A673 (cell line): ENCODE measurements at regions not wholly inside any gene's neighbourhood (a gene's known extent, or its start where the extent isn't known, plus 50 kb on each side); places are given as distances from the start of the nearest gene placed in this dataset.
A peak's percentile ranks its signal among the peaks of the same experiment; 100 is the strongest.

Experiments used
- BruUV-seq: library from RNA; stranded (reverse); fragments of 400-500 nt; replicated peaks from 2 replicates; lab custom pipeline; 2021; lab: Mats Ljungman, UMichigan
- CTCF ChIA-PET: fragments of 300-600 bp; sonication (Branson Sonifier 250); formaldehyde crosslinking; loops from one replicate; lab custom pipeline; 2022; ENCODE audit warnings: antibody characterized with exemption; lab: Charles Lee
- POLR2A ChIA-PET: fragments of 300-600 bp; sonication (Branson Sonifier 250); formaldehyde crosslinking; loops from one replicate; lab custom pipeline; 2022; ENCODE audit warnings: antibody characterized with exemption; ENCODE audit not compliant: low non-redundant PET; lab: Charles Lee
- DNase-seq: peaks from one replicate; pipeline ENCODE4 v3.0.0-alpha.2; 2015; ENCODE audit warnings: low spot score
- H3K27ac ChIP-seq: fragments of 200-600 bp; sonication (generic); 2 replicates; pipeline ENCODE4 v1.5.1; 2016; ENCODE audit warnings: mixed run types, low read depth, mild to moderate bottlenecking, mixed read lengths, antibody characterized with exemption, low read length; ENCODE audit not compliant: poor library complexity, severe bottlenecking
- H3K27me3 ChIP-seq: fragments of 200-600 bp; sonication (generic); replicated peaks from 2 replicates; pipeline ENCODE4 v1.6.1; 2017; ENCODE audit warnings: mixed run types, low read depth, mild to moderate bottlenecking, mixed read lengths, antibody characterized with exemption, low read length; ENCODE audit not compliant: insufficient read depth, poor library complexity
- H3K36me3 ChIP-seq: fragments of 200-600 bp; sonication (generic); 2 replicates; pipeline ENCODE4 v1.6.1; 2016; ENCODE audit warnings: mixed run types, mild to moderate bottlenecking, mixed read lengths, antibody characterized with exemption, low read length; ENCODE audit not compliant: insufficient read depth, poor library complexity, severe bottlenecking
- H3K4me1 ChIP-seq: fragments of 200-600 bp; sonication (generic); 2 replicates; pipeline ENCODE4 v1.6.1; 2017; ENCODE audit warnings: mixed run types, mild to moderate bottlenecking, mixed read lengths, antibody characterized with exemption, low read length; ENCODE audit not compliant: insufficient read depth, poor library complexity, severe bottlenecking
- H3K4me3 ChIP-seq: fragments of 200-600 bp; sonication (generic); 2 replicates; pipeline ENCODE4 v1.5.1; 2016; ENCODE audit warnings: low read depth, mixed run types, mild to moderate bottlenecking, mixed read lengths, low read length; ENCODE audit not compliant: poor library complexity, severe bottlenecking
- H3K9me3 ChIP-seq: fragments of 200-600 bp; sonication (generic); 2 replicates; pipeline ENCODE4 v1.6.1; 2016; ENCODE audit warnings: mixed run types, low read depth, mild to moderate bottlenecking, mixed read lengths, antibody characterized with exemption, low read length; ENCODE audit not compliant: poor library complexity, severe bottlenecking
- EZH2 ChIP-seq: fragments of 200-600 bp; sonication (generic); IDR thresholded peaks from 2 replicates; pipeline ENCODE4 v1.6.1; 2017; ENCODE audit warnings: borderline replicate concordance, low read depth, mild to moderate bottlenecking, mixed read lengths, antibody characterized with exemption, low read length; ENCODE audit not compliant: poor library complexity, severe bottlenecking
- intact Hi-C: fragments of 100-400 bp; cut with micrococcal nuclease; formaldehyde crosslinking; loops from one replicate; pipeline ENCODE4 v1.10.0; 2022; ENCODE audit not compliant: unreplicated experiment
- TF ChIP-seq, protein P1 (sequence below): fragments of 300-800, 200-600 bp; sonication (generic); conservative IDR thresholded peaks from 2 replicates; pipeline ENCODE4 v1.5.1; 2017; ENCODE audit warnings: low read depth, mild to moderate bottlenecking, antibody characterized with exemption, low read length, moderate library complexity, mixed read lengths

DNA sequence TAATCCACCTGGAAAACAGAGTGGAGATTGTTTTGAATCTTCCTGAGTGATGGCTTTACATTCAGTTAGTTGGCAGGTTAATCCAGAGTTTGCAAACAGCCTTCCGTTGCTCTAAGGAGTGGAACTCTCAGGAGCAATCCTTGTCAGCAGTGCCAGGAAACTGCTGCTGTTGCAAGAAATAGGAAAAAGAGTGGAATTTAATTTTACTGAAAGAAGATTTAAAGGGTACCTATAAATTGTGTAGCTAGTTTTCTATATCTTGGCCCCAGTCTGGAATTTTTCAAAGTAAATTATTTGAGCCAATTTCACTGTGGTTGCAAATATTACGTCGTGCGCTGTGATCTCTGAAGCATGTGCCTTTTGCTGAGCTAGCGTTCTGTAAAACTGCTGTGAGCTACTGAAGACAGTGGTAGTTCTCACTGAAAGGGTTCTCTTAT, 55.5 kb upstream of the SLC5A12 start:
- intact Hi-C loops: no loop called here
- BruUV-seq: no TSS peak
- TF ChIP-seq, protein P1, sequence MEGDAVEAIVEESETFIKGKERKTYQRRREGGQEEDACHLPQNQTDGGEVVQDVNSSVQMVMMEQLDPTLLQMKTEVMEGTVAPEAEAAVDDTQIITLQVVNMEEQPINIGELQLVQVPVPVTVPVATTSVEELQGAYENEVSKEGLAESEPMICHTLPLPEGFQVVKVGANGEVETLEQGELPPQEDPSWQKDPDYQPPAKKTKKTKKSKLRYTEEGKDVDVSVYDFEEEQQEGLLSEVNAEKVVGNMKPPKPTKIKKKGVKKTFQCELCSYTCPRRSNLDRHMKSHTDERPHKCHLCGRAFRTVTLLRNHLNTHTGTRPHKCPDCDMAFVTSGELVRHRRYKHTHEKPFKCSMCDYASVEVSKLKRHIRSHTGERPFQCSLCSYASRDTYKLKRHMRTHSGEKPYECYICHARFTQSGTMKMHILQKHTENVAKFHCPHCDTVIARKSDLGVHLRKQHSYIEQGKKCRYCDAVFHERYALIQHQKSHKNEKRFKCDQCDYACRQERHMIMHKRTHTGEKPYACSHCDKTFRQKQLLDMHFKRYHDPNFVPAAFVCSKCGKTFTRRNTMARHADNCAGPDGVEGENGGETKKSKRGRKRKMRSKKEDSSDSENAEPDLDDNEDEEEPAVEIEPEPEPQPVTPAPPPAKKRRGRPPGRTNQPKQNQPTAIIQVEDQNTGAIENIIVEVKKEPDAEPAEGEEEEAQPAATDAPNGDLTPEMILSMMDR: no peak
- no peak for TF ChIP-seq EZH2
- Histone ChIP-seq H3K4me3 (no peak overlapping the region), H3K27me3 (peaks cover 8% of the 10 kb centered on the region), H3K27ac (no peak overlapping the region), H3K4me1 (peaks cover 10% of the 10 kb centered on the region), H3K36me3 (no peaks in the 10 kb centered on the region), H3K9me3 (no peaks in the 10 kb centered on the region)
- CTCF ChIA-PET: interaction anchor here (1.1 kb wide), 1 partner anchor 382 kb away, joined by 3 read pairs; no protein-coding TSS in a partner anchor
- no peak for DNase-seq
- POLR2A ChIA-PET: no interaction called here

DNA sequence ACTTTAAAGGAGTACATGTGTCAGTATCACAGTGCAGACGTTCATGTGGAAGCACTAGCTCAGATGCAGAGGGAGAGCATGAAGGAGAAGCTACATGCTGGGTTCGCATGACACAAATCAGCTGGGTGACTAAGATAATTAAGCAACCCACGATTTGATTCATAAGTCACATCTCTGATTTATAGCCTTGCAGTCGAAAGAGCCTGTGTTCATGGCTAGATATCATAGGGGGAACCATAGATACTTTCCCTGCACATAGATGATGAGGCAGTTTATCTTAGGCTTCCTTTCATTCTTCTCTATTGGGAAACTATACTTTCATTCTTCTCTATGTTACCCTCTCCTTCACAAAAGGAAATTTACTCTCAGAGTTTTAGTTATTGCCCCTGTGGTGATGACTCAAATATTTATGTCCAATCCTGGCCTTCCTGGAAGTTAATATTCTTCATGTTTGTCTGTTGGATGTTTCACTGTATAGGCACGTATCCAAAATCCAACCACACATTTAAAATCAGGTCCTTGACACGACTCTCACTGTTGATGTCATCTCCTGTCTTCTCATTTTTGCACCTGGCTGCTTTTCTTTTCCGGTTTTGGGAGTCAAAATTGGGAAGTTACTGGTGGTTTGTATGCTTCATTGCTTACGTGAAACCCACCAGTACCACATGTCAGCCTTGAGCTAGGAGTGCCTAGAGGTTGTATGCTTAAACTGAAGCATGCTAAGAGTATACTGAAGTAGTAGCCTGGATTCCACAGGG, 56.3 kb upstream of the SLC5A12 start:
- ChIA-PET POLR2A (no interaction called here), CTCF (interaction anchor here (1.1 kb wide), 1 partner anchor 381 kb away, joined by 3 read pairs; no protein-coding TSS in a partner anchor)
- Histone ChIP-seq H3K9me3 (no peaks in the 10 kb centered on the region), H3K4me1 (peaks cover 10% of the 10 kb centered on the region), H3K27me3 (peaks cover 8% of the 10 kb centered on the region), H3K4me3 (no peak overlapping the region), H3K27ac (no peak overlapping the region), H3K36me3 (no peaks in the 10 kb centered on the region)
- peak; percentile 52 for DNase-seq
- TF ChIP-seq EZH2: no peak
- TF ChIP-seq, protein P1: no peak
- intact Hi-C loops: no loop called here
- BruUV-seq: no TSS peak

DNA sequence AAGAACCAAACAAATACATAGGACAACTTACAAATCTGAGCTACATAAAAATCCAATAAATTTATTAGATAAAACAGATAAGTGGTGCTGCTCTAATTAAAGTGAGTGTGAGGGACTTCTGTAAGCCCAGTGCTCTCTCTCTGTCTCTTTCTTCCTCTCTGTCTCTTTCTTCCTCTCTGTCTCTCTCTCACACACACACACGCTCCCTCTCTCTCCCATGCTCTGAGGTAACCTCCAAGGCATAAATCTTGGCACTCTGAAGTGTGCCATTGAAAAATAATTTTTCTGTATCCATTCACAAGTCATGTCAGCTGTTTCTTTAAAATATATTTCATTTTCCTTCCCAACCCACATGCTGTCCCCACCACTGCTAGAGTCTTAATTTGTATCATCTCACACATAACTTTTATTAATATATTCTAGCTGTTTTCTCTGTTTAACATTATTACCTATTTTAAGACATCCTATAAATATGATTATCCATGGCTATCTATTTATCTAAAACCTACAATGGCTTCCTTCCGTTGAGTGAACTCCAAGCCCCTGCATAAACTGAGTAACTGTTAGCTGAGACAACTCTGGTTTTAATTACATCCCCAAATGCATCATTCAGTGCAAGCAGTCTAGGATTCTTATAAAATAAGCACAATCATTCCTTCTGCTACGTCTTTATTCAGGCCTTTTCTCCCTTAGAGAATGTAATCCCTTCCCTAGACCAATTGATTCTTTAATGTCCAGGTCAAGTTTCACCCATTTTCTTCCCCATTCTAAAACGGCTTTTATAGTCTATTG, 57.4 kb upstream of the SLC5A12 start:
- intact Hi-C loops: no loop called here

More for the DNA sequence above, 57.4 kb upstream of the SLC5A12 start:
- ChIA-PET POLR2A (no interaction called here), CTCF (no interaction called here)
- no peak overlapping the region for H3K4me3 ChIP-seq
- no peaks in the 10 kb centered on the region for H3K36me3 ChIP-seq
- H3K4me1 ChIP-seq: peaks cover 10% of the 10 kb centered on the region
- H3K9me3 ChIP-seq: peaks cover 5% of the 10 kb centered on the region
- BruUV-seq: no TSS peak
- TF ChIP-seq, protein P1: no peak
- TF ChIP-seq EZH2: no peak
- peaks cover 8% of the 10 kb centered on the region for H3K27me3 ChIP-seq
- H3K27ac ChIP-seq: no peak overlapping the region
- no peak for DNase-seq
